Transverse colon (tissue), 4 donors: ENCODE measurements at regions not wholly inside any gene's neighbourhood (a gene's known extent, or its start where the extent isn't known, plus 50 kb on each side); places are given as distances from the start of the nearest gene placed in this dataset.

Experiments used
- POLR2A ChIP-seq: fragments of 450-650 bp; IDR thresholded peaks from one replicate; pipeline ENCODE4 v1.6.1; 2016; ENCODE audit warnings: antibody characterized with exemption, mild to moderate bottlenecking, moderate library complexity
- POLR2AphosphoS5 ChIP-seq, 3 donors: sonication (generic); formaldehyde crosslinking; IDR thresholded peaks; one replicate each; pipeline ENCODE4 v1.6.1; 2016; ENCODE audit warnings: antibody characterized with exemption in 3 of 3
- TF ChIP-seq, protein P1 (sequence below), 5 experiments: fragments of 200-600 bp in 3 of 5; fragments of 450-650 bp in 2 of 5; sonication (generic) in 3 of 5; IDR thresholded peaks; 1 replicate in 2 of 5; 2 replicates in 3 of 5; pipeline ENCODE4 v1.5.1; 2016 to 2017; ENCODE audit warnings: antibody characterized with exemption in 5 of 5, inconsistent platforms in 3 of 5, mild to moderate bottlenecking in 2 of 5, moderate library complexity in 1 of 5

- TF ChIP-seq POLR2A (no peak), POLR2AphosphoS5 (IDR thresholded peaks at IDR 0.05) (no peak)
- TF ChIP-seq, protein P1, sequence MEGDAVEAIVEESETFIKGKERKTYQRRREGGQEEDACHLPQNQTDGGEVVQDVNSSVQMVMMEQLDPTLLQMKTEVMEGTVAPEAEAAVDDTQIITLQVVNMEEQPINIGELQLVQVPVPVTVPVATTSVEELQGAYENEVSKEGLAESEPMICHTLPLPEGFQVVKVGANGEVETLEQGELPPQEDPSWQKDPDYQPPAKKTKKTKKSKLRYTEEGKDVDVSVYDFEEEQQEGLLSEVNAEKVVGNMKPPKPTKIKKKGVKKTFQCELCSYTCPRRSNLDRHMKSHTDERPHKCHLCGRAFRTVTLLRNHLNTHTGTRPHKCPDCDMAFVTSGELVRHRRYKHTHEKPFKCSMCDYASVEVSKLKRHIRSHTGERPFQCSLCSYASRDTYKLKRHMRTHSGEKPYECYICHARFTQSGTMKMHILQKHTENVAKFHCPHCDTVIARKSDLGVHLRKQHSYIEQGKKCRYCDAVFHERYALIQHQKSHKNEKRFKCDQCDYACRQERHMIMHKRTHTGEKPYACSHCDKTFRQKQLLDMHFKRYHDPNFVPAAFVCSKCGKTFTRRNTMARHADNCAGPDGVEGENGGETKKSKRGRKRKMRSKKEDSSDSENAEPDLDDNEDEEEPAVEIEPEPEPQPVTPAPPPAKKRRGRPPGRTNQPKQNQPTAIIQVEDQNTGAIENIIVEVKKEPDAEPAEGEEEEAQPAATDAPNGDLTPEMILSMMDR (IDR thresholded peaks at IDR 0.05), result no peak
Measured at GRCh38 chr7:132030883-132031282, 474.5 kb upstream of the PODXL start.
